RKO (cell line): ENCODE measurements at regions not wholly inside any gene's neighbourhood (a gene's known extent, or its start where the extent isn't known, plus 50 kb on each side); places are given as distances from the start of the nearest gene placed in this dataset.
A peak's percentile ranks its signal among the peaks of the same experiment; 100 is the strongest.

Source experiments
- DNase-seq: peaks from one replicate; pipeline ENCODE4 v3.0.0-alpha.2; 2016; ENCODE audit warnings: low spot score

DNA sequence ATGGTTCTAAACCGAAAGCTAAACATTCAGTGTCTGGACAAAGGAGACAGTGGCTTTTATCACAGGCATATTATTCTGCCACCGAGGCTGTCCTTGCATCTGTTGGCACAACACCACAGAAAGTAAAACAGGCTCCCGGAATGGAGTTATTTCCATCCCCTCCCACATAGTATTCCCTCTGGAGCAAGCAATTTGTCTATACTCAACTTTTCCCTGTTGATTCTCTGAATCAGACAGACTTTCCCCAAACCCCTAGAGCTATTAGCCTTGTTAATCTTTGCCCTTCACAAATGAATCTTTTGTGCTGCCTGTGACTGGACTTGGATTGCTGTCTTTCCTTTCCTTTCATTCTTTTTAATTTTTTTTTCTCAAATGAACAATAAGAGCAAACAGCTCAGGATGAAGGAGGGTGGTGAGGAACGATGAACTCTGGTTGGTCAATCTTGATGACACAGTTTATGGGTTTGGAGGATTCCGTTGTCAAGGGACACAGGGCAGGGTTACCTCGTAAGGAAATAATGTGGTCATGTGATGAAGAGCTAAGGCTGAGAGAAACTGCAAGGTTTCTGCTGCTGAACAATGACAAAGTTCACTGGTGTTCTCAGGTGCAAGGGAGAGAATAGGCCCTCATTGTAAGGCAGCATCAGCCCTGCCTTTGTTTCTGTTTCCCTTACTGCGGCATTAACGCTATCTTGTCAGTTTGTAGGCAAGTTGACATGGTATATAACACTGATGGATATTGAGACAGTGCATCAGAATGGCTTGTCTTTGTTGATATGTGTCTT lies 275.0 kb upstream of the BMP2 start:
- DNase-seq: no peak

DNA sequence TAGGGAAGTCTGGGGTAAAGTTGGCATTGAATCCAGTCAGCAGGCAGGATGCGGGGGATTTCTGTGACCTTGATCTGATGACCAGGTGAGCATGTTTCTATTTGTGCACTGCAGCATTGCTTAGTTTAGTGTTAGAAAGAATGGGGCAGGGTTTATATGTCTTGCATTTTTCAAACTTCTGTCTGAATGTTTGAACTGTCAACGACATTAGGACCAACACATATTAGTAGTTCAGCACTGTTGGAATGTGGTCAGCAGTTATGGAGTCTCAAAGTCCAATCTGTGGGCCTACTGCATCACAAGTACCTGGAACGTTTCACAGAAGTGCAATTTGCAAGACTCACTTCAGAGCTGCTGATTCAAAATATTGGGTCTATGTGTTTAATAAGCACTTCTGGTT lies 276.6 kb upstream of the BMP2 start:
- peak; percentile 15 for DNase-seq

DNA sequence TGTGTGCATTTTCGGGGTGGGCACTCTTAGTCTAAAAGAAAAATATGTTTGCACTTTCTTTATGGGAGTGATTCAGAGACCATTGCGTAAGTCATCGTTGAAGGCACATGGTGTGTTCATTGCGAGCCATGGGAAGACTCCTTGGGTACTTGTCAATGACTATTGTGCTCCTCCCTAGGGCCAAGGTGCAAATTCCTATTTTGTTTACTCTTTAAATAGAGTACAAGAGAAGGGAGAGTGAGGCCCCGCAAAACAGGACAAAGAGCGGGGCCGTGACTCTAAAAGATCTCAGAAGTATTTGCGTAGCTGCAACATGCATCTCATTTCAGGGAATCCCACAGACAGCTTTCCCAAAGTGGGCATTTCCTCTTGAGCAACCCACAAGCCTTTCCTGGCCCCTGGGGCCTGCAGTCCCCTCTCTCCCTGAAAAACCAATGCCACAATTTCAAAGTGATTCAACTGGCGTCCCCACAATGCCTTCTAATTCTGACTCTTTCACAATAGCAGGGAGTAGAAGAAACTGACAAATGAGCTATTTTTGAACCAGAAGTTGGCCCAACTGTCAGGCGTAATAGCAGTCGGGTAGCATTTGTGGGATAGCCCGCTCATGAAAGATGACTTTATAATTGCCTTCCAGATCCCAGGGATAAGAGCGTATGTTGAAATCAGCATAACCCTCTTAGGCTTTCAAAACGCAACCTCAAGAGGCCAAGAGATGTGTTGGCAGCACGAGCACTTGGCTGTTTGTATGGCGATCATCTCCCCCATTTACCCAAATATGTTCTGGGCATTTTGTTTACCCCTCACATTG lies 277.9 kb upstream of the BMP2 start:
- no peak for DNase-seq

DNA sequence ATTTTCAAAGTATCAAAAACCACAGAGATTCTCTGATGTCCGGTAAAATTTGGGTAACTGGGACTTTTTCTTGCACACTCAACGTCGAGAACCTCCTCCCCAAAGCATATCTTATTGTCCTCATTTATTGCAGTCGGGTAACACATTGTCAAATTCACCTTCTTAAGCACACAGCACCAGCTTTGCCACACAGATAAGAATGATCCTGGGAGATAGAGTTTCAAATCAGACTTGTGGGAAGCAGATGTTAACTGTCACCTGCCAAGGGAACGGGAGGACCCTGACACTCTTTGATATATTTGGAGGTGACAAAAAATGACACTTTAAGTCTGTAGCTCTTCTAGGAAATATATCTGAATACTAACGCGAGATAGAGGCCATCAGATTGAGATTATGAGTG lies 282.1 kb upstream of the BMP2 start:
- DNase-seq: no peak

DNA sequence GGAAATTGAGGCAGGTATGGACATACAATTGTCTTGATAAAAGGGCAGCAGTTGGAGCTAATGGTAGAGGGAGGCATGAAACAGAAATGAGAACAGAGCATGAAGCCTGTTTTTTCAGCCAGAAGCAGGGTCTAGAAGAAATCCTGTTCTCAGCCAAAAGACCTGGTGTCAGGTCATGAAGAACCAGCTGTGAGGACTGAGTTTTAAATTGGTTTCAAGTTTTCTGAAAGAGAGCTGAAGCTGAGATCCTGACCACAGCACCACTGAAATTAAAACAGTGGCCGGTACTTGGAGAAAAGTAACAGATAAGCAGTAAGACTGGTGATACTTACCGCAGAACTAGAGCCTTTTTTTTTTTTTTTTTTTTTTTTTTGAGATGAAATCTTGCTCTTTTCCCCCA lies 283.8 kb upstream of the BMP2 start:
- DNase-seq: no peak

DNA sequence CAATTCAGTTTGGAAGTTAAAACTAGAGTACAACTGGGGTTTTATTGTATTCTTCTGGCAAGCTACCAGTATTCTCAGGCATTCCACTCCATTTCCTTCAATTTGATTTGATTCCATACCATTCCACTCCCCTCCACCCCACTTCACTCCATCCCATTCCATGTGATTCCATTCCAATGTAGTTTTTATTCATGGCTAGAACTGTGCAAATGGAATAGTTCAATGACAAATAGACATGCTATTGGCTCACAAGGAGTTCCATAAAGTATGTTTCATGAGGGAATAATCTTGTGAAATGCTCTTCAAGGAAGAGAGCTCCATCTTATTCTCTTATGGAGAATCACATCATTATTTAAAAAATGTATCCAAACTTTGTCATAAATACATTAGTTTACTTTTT lies 285.0 kb upstream of the BMP2 start:
- no peak for DNase-seq

DNA sequence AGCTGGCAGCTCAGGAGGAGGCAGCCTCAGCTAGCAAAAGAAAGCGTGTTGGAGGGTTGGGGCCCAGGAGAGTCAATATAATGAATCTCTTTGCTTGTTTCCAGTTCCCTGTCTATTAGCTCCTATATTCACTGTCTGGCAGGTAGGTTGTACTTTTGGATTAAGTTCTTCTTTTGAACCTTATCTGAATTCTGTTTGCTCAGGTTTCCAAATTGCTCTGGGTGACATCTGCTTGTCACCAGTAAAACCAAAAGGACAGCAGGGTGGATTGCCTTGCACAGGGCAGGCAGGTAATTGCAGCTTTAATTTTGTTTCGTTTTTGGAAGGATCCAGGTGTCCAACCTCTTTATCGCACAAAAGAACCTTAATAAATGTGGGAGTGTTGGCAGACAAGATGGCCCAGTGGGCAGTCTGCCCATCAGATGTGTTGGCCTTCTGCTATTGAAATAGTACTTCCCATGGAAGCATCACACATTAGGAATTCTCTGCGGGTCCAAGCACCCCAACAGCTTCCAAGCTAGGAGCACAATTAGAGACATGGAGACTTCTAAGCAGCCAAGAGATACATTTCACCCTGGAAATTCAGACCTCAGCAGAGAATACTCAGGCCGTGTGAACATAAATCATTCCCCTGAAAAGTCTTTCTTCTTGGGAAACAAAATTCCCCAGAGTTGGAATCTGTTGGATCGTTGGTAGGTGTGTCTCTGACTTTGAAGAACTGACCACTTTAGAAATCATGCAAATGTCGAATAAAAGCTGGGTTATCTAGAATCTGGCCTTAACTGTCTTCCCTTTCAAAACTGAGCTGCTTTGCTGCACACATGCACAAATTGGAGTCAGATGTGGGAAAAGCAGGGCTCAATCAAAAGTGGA lies 286.9 kb upstream of the BMP2 start:
- no peak for DNase-seq

DNA sequence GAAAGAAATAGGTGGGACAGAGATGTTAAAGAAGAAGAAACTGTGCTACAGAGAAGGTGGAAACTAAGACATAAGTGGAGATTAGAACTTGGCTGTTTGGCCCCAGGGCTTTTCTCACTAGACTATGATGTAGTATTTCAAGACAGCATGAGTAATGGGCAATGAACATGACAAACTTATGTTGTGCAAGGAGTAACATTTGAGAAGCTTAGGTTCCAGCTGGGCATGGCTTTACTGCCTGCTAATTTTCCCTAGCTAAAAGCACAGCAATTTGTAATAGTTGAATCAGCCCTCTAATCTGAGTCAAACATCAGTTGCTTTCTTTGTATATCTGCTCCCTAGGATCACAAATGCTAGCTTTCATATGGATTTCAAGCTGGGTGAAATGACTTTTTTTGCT lies 294.3 kb upstream of the BMP2 start:
- DNase-seq: peak; percentile 8

DNA sequence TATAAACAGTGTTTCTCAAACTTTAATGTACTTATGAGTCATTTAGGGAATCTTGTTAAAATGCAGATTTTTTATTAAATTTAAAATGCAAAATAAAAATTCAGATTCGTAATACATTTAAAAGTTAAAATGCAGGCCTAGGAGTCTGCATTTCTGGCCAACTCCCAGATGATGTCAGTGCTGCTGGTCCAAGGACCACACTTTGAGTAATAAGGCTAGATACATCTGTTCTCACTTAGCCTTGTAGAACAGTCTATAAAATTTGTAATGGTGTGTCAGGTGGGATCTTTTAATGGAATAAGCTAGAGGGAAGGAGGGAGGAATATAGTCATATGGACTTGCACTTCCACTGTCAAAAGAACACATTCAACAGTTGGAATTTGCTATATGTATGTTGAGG lies 295.6 kb upstream of the BMP2 start:
- DNase-seq: no peak

DNA sequence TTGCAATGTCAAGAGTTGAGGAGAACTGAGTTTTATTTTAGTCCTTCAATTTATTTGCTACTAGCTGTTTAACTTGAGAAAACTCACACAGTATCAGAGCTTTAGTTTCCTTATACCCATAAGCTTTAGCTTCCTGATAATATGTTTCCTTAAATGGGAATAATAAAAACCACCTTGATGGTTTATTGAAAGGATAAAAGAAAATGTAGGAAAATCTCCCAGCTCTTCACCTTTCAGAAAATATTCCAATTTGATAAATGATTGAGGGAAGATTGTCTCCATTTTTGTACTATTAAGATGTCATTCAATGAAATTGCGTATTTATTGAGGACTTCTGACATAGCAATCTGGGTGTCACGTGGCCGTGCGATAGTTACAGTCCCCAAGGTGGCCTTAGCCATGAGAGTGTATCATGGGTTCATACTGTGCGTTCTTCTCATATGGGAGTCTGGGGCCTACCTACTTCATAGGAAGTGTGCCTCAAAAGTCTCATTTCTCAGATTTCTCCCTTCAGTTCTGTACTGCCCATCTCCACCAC lies 296.3 kb upstream of the BMP2 start:
- no peak for DNase-seq

DNA sequence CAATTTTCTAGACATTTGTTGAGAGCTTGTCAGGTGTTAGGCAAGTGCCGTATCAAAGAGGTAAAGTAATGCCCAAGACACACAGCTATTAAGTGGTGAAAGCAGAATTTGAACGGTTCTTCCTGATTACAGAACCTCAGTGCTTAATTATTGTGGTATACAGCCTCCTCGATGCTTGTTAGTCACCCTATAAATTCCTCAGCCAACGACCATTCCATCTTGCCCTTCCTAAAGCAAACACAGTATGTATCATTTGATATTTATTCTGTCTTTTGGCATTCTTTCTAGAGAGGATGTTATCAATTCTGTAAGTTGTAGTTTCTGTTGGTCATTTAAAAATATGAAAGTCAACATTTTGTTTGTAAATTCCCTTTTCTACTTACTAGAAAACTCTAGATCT lies 297.8 kb upstream of the BMP2 start:
- DNase-seq: no peak

DNA sequence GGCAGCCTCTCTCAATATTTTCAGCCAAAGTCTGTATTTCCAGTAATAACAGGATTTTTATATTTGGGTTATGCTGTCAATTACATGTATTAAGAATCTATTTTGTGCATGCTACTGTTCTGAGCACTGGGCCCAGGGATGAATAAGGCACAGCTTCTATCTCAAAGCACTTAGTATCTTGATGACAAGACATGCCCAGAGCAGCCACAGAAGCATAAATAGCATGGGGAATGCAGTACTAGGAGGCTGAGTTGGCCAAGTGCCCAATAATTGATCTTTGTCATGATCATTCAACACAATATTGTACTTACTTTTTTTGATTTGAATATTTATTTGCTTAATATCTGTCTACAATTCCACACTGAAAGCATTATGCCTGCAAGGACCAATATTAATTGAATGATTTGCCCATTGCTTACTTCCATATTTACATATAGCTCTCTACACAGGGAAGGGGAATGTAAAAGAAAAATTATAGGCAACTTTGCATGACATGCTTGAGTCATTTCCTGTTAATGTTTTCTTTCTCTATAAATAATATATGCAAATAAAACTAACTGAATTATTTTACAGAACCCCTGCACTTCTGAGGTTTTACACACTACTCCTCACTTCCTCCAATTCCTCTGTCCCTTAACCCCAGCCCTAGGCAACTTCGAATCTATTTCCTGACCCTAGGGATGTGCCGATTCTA lies 298.9 kb upstream of the BMP2 start:
- DNase-seq: no peak

DNA sequence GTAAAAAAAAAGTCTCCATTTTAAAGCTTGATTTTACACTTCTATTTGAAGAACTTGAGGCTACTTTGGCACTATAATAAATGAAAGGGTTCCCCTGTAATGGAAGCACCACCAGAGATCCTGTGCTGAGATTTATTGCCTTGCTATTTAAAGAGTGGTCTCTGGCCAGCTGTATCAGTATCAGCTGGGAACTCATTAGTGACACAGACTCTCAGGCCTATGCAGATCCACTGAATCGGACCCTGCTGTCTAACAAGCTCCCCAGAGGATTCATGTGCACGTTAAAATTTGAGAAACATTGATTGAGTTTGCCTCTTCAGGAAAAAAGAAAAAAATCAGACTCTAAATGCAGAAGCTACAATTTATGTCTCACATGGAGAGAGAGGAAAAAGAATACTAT lies 299.9 kb upstream of the BMP2 start:
- no peak for DNase-seq

DNA sequence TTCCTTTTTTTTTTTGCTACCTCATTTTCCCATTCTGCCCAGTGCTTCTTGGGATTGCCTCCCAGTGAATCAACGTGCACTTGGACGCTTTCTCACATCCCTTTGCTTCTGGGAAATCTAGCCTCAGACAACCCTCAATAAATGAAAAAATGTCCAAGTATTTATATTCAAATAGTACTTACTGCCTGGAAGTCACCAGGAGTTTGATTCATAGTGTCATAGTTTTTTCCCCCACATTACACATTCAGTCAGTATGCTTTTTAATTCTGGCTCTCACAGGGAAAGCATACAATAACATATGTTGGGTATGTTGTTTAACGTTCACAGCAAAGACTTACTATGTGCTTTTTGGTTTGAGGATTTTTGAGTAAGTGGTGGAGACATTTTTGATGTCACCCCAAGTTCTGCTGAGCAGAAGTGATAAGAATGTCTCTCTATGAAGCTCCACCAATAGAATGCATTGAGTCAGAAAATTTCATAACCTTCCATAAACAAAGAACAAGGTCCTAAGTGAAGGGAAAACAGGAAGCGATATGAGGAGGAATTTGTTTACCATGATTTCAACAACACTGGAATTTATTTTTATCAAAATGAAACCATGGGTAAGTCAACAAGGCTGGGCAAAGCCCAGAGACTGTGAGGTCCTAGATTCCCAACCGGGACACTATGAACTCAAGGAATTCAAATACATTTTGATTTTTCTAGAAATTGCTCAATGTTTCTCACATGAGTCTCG lies 301.2 kb upstream of the BMP2 start:
- no peak for DNase-seq

DNA sequence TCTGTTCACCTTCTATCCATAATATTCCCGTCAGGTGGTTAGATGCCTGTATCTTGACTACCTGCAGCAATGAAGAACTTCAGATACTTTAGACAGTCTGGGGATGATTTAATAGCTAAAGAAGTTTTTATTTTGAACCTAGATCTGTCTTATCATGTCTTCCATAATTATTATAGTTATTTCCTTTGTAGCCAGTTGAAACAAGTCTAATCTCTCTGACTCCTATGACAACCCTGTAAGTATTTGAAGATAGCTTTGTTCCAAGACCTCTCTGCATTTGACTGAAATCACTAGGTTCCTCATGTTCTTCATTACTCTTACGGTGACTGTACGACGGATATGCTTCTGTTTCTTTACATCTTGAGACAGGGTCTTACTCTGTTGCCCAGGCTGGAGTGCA lies 316.6 kb upstream of the BMP2 start:
- no peak for DNase-seq

DNA sequence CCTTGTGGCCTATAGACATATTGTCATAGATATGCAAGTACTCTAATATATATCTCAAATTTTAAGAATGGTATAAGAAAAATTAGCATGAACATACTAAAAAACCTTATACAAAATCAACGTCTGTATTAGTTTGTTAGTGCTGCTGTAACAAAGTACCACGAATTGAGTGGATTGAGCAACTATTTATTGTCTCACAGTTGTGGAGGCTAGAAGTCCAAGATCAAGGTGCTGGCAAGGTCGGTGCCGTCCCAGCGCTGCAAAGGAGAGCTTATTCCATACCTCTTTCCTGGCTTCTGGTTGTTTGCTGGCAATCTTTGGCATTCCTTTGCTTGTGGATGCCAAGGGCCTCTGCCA lies 317.6 kb upstream of the FERMT1 start:
- no peak for DNase-seq

DNA sequence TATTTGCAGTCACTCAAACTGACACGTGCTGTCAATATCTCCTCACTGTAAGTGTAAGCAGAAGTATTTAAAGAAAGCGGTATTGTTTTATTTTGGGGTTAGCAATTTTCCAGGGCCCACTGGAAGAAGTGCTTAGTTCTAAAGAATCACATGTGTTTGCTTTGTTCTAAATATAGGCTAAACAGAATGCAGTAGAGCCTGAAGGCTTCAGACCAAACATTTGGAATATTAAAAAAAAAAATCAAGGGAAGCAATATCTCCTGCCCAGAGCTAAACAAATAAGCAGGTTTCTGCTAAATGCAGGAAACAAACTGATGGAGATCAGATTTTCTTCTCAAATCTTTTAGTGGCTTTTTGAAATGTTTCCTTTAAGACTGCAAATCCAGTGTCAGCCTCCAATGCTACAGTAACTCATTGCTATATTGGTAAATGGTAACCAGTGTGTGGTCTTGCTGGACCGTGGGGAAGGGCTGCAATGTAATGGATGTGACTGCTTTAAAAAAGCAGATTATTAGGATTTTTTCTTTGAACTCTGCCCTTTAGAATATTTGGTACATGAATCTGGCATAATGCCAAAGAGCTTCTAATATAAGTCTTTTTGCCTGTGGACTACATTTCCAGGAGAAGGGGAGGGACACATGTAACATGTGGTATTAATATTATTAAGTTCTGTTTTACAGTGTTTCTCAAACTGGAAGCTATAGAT lies 317.1 kb upstream of the FERMT1 start:
- no peak for DNase-seq

DNA sequence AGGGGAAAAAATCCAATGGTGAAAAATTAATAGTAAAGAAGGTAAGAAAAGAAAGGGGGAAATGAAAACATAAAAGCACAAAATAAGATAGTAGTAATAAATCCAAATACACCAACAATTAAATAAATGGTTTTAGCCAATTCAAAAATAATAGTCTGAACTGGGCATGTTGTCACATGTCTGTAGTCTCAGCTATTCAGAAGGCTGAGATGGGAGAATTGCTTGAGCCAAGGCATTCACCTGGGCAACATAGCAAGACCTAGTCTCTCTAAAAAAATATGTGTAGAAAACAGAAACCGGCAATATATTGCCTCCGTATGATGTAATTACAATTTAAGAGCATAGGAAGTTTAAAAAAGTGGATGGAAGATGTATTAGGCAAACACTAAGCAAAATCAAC lies 311.3 kb upstream of the FERMT1 start:
- DNase-seq: no peak

DNA sequence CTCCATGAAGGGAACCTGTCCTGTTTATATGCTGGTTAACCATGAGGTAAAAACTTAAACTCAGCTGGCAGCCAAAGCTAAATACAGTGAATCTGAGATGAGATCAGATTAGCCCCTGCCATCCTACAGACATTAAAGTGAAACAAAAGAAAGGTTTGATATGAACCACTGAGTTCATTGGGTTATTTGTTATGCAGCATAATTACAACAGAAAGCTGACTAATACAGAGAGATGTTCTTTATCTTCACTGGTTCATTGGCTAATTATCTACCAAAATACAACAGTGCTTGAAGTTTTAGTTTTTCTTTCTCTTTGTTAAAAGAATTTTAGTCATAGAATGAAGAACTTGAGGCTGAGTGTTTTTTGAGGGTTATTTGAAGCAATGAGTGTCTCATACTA lies 307.6 kb upstream of the FERMT1 start:
- DNase-seq: no peak

DNA sequence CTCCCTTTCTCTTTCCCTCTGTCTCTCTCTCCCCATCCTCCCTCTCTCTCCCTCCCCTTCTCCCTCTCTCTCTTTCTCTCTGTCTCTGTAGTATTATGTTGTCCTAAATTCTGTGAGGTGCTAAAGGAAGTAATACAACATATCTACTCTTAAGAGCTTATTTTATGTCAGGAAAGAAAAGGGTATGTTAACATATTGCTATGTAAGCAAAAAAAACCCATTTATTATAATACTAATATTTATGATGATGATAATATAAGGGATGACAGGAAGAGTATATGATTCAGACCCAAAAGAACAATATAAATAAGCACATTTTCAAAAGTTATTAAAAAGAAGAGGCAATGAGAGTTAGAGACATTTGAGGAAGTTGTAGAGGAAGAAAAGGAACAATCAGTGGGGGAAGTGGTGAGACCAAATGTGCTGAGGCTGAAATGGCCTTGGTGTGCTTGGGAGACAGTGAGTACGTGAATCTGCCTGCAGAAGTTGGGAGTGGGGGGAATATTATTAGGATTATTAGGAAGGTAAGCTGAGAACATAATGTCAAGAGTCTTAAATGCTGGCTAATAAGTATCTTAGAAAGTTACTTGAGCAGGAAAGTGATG lies 303.6 kb upstream of the FERMT1 start:
- no peak for DNase-seq
